ENCODE measurements at regions not wholly inside any gene's neighbourhood (a gene's known extent, or its start where the extent isn't known, plus 50 kb on each side); places are given as distances from the start of the nearest gene placed in this dataset.

DNA sequence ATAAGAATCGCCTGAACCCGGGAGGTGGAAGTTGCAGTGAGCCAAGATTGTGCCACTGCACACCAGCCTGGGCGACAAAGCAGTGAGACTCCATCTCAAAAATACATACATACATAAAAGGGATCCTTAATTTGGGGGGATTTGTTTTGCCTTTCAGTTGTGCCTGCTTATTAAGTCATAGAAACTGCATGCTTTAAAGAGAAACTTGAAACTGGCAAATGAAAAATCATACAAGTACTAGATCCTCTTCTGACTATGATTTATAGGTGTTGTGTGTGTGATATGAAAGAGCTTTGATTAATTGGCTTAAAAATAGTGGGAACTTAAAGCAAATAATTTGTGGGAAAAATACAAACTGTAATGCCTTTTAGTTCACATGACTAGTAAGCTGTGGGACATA, 963.7 kb downstream of the CNTNAP5 start:
- H3K9ac ChIP-seq (ENCODE audit: low read length): no peak overlapping the region
- ChIA-PET CTCF (no interaction called here), POLR2A (ENCODE audit: unreplicated experiment) (no interaction called here)
- H3K9me2 ChIP-seq (replicated peaks; ENCODE audit: low read length): no peaks in the 10 kb centered on the region
- no peaks in the 10 kb centered on the region for H3F3A ChIP-seq (ENCODE audit: low read length, unreplicated experiment)
- no peak overlapping the region for H3K27ac ChIP-seq (ENCODE audit: low read length)
- BruUV-seq (replicated peaks): no TSS peak
- no peaks in the 10 kb centered on the region for H3K79me2 ChIP-seq (ENCODE audit: low read length)
- H3K27me3 ChIP-seq (ENCODE audit: low read length): no peaks in the 10 kb centered on the region
- H3K4me1 ChIP-seq (ENCODE audit: insufficient read depth, low read length): no peaks in the 10 kb centered on the region
- H3K9me3 ChIP-seq (ENCODE audit: low read length): no peaks in the 10 kb centered on the region
- no peaks in the 10 kb centered on the region for H4K20me1 ChIP-seq (ENCODE audit: low read length)
- no peak overlapping the region for H2AFZ ChIP-seq (ENCODE audit: low read length)
- H3K4me2 ChIP-seq (ENCODE audit: low read length): no peak overlapping the region
- TF ChIP-seq EZH2phosphoT487 (IDR thresholded peaks at IDR 0.05; ENCODE audit: borderline replicate concordance, low read length) (no peak), EZH2 (IDR thresholded peaks at IDR 0.05; ENCODE audit: low read length, unreplicated experiment) (no peak)
- TF ChIP-seq, protein P1, sequence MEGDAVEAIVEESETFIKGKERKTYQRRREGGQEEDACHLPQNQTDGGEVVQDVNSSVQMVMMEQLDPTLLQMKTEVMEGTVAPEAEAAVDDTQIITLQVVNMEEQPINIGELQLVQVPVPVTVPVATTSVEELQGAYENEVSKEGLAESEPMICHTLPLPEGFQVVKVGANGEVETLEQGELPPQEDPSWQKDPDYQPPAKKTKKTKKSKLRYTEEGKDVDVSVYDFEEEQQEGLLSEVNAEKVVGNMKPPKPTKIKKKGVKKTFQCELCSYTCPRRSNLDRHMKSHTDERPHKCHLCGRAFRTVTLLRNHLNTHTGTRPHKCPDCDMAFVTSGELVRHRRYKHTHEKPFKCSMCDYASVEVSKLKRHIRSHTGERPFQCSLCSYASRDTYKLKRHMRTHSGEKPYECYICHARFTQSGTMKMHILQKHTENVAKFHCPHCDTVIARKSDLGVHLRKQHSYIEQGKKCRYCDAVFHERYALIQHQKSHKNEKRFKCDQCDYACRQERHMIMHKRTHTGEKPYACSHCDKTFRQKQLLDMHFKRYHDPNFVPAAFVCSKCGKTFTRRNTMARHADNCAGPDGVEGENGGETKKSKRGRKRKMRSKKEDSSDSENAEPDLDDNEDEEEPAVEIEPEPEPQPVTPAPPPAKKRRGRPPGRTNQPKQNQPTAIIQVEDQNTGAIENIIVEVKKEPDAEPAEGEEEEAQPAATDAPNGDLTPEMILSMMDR (conservative IDR thresholded peaks at IDR 0.05; ENCODE audit: low read depth, low read length): no peak
- no peak overlapping the region for H3K4me3 ChIP-seq (ENCODE audit: low read length)
- no peak for DNase-seq
- no peak for ATAC-seq
- intact Hi-C loops (cut with micrococcal nuclease): no loop called here
- H3K36me3 ChIP-seq (ENCODE audit: low read depth, low read length): no peaks in the 10 kb centered on the region

DNA sequence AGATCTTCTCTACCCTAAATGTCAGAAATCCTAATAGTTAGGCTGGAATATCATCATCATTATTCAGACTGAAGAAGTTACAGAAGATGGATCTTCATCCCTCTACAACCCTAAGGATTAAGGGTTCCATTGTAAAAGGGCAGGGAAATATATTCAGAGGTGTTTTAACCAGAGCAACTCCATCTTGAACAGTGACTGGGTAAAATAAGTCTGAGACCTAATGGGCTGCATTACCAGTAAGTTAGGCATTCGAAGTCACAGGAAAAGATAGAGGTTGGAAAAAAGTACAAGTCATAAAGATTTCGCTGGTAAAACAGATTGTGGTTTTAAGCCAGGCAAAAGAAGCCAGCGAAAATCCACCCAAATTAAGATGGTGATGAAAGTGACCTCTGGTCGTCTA, 968.7 kb downstream of the CNTNAP5 start:
- Histone ChIP-seq H3K79me2 (ENCODE audit: low read length) (no peaks in the 10 kb centered on the region), H3K9me3 (ENCODE audit: low read length) (no peaks in the 10 kb centered on the region), H3K27ac (ENCODE audit: low read length) (no peak overlapping the region), H4K20me1 (ENCODE audit: low read length) (no peaks in the 10 kb centered on the region), H2AFZ (ENCODE audit: low read length) (peak overlapping the region; percentile 53; the same call in 1 of the 2 replicates), H3K4me2 (ENCODE audit: low read length) (peak overlapping the region; percentile 31), H3K4me1 (ENCODE audit: insufficient read depth, low read length) (no peaks in the 10 kb centered on the region), H3K9ac (ENCODE audit: low read length) (no peak overlapping the region), H3K9me2 (replicated peaks; ENCODE audit: low read length) (no peaks in the 10 kb centered on the region), H3K4me3 (ENCODE audit: low read length) (peak overlapping the region; percentile 38; the same call in 1 of the 2 replicates), H3K27me3 (ENCODE audit: low read length) (no peaks in the 10 kb centered on the region), H3F3A (ENCODE audit: low read length, unreplicated experiment) (no peaks in the 10 kb centered on the region), H3K36me3 (ENCODE audit: low read depth, low read length) (no peaks in the 10 kb centered on the region)
- CTCF ChIA-PET: no interaction called here
- TF ChIP-seq, protein P1 (conservative IDR thresholded peaks at IDR 0.05; ENCODE audit: low read depth, low read length): no peak
- ATAC-seq (no peak), DNase-seq (no peak)
- POLR2A ChIA-PET (ENCODE audit: unreplicated experiment): no interaction called here
- intact Hi-C loops (cut with micrococcal nuclease): no loop called here
- no TSS peak for BruUV-seq (replicated peaks)

GRCh38 chr2:124995185-124995912, 970.3 kb downstream of the CNTNAP5 start:
- H3K27me3 ChIP-seq (ENCODE audit: low read length): no peaks in the 10 kb centered on the region
- ChIA-PET POLR2A (ENCODE audit: unreplicated experiment) (no interaction called here), CTCF (no interaction called here)
- H3K36me3 ChIP-seq (ENCODE audit: low read depth, low read length): no peaks in the 10 kb centered on the region
- no peaks in the 10 kb centered on the region for H4K20me1 ChIP-seq (ENCODE audit: low read length)
- no peak overlapping the region for H3K27ac ChIP-seq (ENCODE audit: low read length)
- H3K4me3 ChIP-seq (ENCODE audit: low read length): no peak overlapping the region
- H3K79me2 ChIP-seq (ENCODE audit: low read length): no peaks in the 10 kb centered on the region
- H3K4me1 ChIP-seq (ENCODE audit: insufficient read depth, low read length): no peaks in the 10 kb centered on the region
- H3F3A ChIP-seq (ENCODE audit: low read length, unreplicated experiment): no peaks in the 10 kb centered on the region
- H3K4me2 ChIP-seq (ENCODE audit: low read length): no peak overlapping the region
- intact Hi-C loops (cut with micrococcal nuclease): no loop called here
- H3K9me2 ChIP-seq (replicated peaks; ENCODE audit: low read length): no peaks in the 10 kb centered on the region
- H2AFZ ChIP-seq (ENCODE audit: low read length): no peak overlapping the region
- ATAC-seq: no peak
- H3K9me3 ChIP-seq (ENCODE audit: low read length): no peaks in the 10 kb centered on the region
- H3K9ac ChIP-seq (ENCODE audit: low read length): no peak overlapping the region
- BruUV-seq (replicated peaks): no TSS peak
- TF ChIP-seq EZH2phosphoT487 (IDR thresholded peaks at IDR 0.05; ENCODE audit: borderline replicate concordance, low read length) (no peak), EZH2 (IDR thresholded peaks at IDR 0.05; ENCODE audit: low read length, unreplicated experiment) (no peak)
- TF ChIP-seq, protein P1 (conservative IDR thresholded peaks at IDR 0.05; ENCODE audit: low read depth, low read length): no peak
- no peak for DNase-seq
